ENCODE measurements at regions not wholly inside any gene's neighbourhood (a gene's known extent, or its start where the extent isn't known, plus 50 kb on each side); places are given as distances from the start of the nearest gene placed in this dataset.

DNA sequence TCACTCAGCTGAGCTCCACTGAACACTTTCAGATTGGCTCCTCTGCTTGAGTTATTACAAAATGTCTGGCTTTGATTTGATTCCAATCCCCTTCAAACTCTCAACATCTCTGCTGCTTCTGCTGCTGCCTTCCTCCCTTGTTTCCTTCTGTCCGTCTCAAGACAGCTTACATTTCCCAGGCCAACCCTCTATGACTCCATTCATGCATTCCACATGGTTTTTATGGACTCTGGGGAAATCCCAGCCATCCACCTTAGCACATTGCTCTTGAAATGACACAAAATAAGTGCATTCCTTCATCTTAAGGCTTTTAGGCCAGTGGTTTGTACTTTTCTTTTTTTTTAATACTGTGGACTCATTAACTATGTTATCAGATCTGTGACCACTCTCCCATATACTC, 68.5 kb upstream of the TMEM164 start:
- no peak for DNase-seq

DNA sequence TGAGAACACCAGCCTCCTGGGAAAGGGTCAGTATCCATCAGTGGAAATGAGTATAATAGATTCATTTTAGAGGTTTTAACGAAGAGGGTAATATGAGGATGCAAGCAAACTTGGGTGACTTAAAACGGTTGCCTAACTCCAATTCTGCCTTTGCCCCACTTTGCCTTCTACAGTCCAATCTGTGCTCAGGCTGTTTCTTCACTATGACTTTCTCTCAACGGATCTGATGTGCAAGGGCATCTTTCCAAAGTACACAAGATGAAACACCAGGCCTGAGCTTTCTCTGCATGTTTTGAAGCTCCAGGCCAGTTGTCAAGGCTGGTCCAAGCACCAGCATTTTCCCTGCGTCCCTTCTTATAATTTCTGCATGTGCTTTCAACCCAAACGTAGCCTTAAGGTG, 68.0 kb upstream of the TMEM164 start:
- DNase-seq: no peak

DNA sequence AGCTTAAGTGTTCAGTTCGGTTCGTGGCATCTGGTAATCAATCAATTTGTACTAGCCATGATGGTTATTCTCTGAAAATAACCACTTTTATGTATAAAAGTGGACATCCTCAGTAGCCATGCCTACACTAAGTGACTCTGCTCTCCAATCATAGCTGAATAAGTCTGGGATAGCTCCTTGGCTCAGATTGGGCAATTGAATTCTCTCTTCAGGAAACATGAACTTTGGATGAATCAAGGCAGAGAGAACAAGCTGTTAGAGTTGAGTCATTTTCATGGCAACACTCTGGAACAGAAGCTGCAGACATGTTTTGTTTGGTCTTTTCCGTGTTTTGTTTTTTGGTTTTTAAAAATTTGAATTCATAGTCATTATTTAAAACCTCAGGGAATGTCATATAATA, 66.8 kb upstream of the TMEM164 start:
- no peak for DNase-seq

DNA sequence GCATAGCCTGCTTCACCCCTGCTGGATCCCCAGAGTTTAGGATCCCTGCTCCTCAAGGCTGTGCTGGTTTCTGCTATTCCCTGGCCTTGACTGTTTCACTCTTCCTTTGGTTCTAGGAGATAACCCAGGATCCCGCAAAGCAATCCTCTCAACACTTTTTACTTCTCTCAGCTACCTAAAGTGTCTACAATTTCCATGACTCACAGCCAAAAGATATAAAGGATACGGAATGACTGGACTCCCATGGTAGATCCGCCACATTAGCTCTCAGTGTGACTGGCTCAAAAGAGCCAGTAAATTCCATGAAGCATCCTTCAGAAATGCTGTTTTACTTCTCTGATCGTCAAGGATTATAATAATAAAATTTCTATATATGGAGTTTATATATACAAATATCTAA, 66.3 kb upstream of the TMEM164 start:
- no peak for DNase-seq

DNA sequence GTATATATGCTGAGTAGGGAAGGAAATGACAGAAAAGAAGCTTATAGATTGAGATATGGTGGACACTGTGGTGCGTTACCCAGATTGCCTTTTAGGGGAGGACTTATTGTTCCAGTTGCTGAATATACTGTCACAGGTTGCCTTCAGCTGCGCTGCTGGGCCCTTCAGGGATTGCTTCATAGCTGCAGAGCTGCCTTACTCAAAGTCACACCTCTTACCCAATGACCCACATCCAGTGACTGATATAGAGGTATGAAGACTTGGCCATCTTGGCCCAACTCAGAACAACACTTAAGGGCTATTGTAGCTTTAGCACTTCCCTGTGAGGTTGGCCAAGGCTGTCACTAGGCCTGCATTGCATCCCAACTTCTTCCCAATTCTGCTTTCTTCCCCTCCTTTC, 63.4 kb upstream of the TMEM164 start:
- no peak for DNase-seq

DNA sequence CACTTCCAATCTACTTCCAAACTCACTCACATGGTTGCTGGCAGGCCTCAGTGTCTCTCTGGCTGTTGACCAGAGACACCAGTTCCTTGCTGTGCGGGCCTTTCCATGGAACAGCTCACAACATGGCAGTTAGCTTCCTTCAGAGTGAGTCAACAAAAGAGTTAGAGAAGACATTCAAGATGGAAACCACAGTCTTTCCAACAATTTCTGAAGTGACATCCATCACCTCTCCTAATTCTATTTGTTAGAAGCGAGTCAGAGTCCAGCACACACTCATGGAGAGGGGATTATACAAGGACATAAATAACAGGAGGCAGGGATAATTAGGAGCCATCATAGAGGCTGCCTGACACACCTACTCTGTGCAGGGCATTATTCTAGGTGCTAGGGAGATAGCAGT, 62.5 kb upstream of the TMEM164 start:
- DNase-seq: no peak

DNA sequence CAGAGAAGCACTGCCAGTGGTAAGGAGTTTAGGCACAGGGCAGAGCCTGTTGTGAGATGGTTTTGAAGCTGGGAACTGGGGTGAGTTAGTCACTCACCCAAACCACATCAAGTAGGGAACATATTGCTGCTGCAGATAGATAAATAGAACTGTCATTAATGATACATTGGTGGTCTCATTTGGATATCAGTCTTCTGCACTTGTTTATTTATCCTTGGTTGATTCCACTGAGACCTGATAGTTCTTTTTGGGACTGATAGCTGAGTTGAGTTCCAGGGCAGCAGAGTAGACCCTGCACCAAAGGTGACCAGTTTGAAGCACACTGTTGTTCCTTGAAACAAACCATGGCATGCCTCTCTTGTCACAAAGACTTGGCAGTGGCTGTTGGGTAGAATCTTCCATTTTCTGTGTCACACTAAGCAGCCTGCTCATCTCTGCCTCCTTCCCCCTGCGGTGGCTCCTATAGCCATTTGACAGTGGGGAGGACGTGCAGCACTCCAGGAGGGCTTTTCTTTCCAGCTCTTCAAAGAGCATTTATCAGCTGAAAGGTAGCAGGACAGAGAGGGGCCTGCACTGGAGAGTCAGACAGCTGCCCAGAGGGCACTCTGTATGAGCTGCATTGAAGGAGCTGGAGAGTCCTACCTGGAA, 59.7 kb upstream of the TMEM164 start:
- no peak for DNase-seq

DNA sequence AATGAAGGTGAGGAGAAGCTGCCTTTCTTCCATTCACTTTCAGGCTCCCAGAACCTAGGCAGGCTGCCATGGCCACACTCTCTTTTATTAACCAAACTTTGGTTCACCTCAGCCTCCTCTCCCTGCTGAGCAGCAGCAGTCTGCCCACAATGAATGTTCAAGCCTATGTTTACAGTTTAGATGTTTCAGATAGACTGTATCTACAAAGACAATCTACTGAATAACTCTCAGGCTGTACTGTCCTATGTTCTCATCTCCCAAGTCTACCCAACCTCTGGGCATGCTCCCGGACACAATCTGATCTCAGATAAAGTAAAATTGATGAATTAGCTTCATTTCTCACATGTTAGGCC, 59.2 kb upstream of the TMEM164 start:
- DNase-seq: no peak

DNA sequence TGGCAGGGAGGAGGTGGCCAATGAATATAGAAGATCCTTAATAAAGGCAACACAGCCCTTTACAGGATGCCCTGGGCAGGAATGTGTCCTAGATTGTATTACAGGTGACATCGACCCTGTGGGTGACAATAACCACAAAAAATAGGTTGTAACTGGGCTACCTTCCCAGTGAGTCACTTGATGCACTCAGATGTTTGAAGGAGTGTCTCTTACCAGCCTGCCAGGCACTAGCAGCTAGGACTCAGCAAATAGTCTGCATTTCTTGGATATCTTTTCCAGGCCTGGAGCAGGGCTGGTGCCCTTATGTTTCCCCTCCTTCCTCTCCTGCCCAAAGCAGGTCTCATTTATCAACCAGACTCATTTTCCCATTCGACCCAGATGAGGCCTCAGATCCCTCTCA, 50.9 kb upstream of the TMEM164 start:
- no peak for DNase-seq

DNA sequence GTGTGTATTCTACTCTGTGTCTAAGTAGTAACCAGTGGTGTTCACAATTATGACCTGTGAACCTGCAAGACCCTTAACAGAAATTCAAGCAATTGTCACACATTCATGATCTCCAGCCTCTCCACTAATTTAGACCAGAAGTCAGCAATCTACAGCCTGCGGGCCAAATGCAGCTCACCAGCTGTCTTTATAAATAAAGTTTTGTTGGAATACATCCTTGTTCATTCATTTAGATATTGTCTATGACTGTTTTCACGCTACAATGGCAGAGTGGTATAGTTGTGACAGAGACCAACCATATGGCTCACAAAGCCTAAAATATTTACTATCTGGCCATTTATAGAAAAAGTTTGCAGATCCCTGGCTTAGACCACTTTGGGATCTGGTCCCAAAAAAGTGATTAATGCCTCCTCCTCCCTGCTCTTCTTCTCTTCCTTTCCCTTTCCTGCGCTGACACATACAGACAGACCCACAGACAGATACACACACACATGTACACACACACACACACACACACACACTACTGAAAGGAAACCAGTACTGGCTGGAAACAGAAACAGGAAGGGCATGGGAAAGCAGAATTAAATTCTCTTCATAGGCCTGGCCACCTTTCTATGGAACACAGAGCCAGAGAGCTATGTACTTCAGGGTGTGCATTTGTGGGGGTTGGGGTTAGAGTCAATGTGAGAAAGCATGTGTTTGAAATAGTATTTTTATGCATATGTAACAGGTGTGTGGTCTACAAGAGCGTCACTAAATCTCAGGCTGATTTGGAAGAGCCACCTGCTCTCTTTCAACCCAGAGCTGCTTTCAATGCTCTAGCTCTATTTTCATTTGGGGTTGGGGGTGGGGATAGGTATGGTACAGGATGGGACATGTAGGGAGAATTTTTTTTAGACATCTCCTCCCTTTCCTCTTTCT, 49.7 kb upstream of the TMEM164 start:
- no peak for DNase-seq
